ENCODE measurements at regions not wholly inside any gene's neighbourhood (a gene's known extent, or its start where the extent isn't known, plus 50 kb on each side); places are given as distances from the start of the nearest gene placed in this dataset.

GRCh38 chr13:61954092-61954491 is 538.4 kb upstream of the PCDH20 start (continued):
- no peak for TF ChIP-seq PKNOX1 (IDR thresholded peaks at IDR 0.05)
- no peak for TF ChIP-seq IRF4 (IDR thresholded peaks at IDR 0.05; ENCODE audit: low read depth, low read length)
- no peak for TF ChIP-seq MEF2A (IDR thresholded peaks at IDR 0.05; ENCODE audit: insufficient read depth, low read depth, low read length)

- intact Hi-C loops (cut with micrococcal nuclease; ENCODE audit: unreplicated experiment) (loop anchor here (10.0 kb wide), 1 partner anchor 1326 kb away; no protein-coding TSS in a partner anchor), in situ Hi-C loops (cut with MboI) (no loop called here)
- H3K27me3 ChIP-seq (replicated peaks in 1 of 2; ENCODE audit: control insufficient read depth in 2 of 2, insufficient read depth in 2 of 2, low read length in 1 of 2), result no peaks in the 10 kb centered on the region
- no peak overlapping the region for H3K4me3 ChIP-seq
- FAIRE-seq (no peak), DNase-seq (ENCODE audit: low read depth, low spot score) (no peak), ATAC-seq (no peak)
- no peak for TF ChIP-seq NFIC (IDR thresholded peaks at IDR 0.05; ENCODE audit: low read depth, low read length)
- no peak for TF ChIP-seq REST (IDR thresholded peaks at IDR 0.05; ENCODE audit: low read depth, low read length)
- TF ChIP-seq IRF5 (IDR thresholded peaks at IDR 0.05; ENCODE audit: borderline replicate concordance), result no peak
- TF ChIP-seq RAD51 (IDR thresholded peaks at IDR 0.05), result no peak
- no peak for TF ChIP-seq WRNIP1 (IDR thresholded peaks at IDR 0.05; ENCODE audit: borderline replicate concordance, low read depth, low read length)
- no peak for TF ChIP-seq EZH2 (IDR thresholded peaks at IDR 0.05; ENCODE audit: borderline replicate concordance, control insufficient read depth, low read depth, low read length)
- no peak for TF ChIP-seq BMI1 (IDR thresholded peaks at IDR 0.05; ENCODE audit: borderline replicate concordance)
- TF ChIP-seq BCL11A (IDR thresholded peaks at IDR 0.05; ENCODE audit: low read depth, low read length), result no peak
- TF ChIP-seq EP300 (IDR thresholded peaks at IDR 0.05; ENCODE audit: borderline replicate concordance in 1 of 2, control insufficient read depth in 1 of 2, low read depth in 2 of 2, low read length in 2 of 2), result no peak
- TF ChIP-seq RAD21 (IDR thresholded peaks at IDR 0.05; ENCODE audit: insufficient read depth, low read depth, low read length), result no peak
- no peak overlapping the region for H3K4me2 ChIP-seq (ENCODE audit: control insufficient read depth, insufficient read depth)
- H3K4me1 ChIP-seq (ENCODE audit: control insufficient read depth, insufficient read depth, low read length), result no peaks in the 10 kb centered on the region
- no peak overlapping the region for H3K27ac ChIP-seq (ENCODE audit: control insufficient read depth, insufficient read depth)
- 28% methylated on average over 8 of the region's 8 CpGs for WGBS (ENCODE audit: insufficient coverage, insufficient replicate concordance, low lambda C conversion rate, missing lambda C conversion rate)
- no peaks in the 10 kb centered on the region for H3K9me3 ChIP-seq (replicated peaks; ENCODE audit: control insufficient read depth, insufficient read depth, low read length)
- ChIA-PET RAD21 (ENCODE audit: unreplicated experiment) (no interaction called here), SMC1A (ENCODE audit: uncharacterized antibody, unreplicated experiment) (no interaction called here), CTCF (no interaction called here), POLR2A (no interaction called here)
- BruUV-seq (replicated peaks), result no TSS peak
- H3K9ac ChIP-seq (ENCODE audit: control insufficient read depth, insufficient read depth, low read length), result no peak overlapping the region
- no peaks in the 10 kb centered on the region for H3K36me3 ChIP-seq (ENCODE audit: control insufficient read depth in 2 of 2, insufficient read depth in 2 of 2, low read length in 1 of 2)
- H3K79me2 ChIP-seq (ENCODE audit: control insufficient read depth, insufficient read depth, low read length), result no peaks in the 10 kb centered on the region
- no peak overlapping the region for H2AFZ ChIP-seq (ENCODE audit: control insufficient read depth, low read depth, low read length)
- no peaks in the 10 kb centered on the region for H4K20me1 ChIP-seq (ENCODE audit: control insufficient read depth, insufficient read depth)
Measured at GRCh38 chr13:61950828-61951227, 535.2 kb upstream of the PCDH20 start.
